ENCODE measurements at regions not wholly inside any gene's neighbourhood (a gene's known extent, or its start where the extent isn't known, plus 50 kb on each side); places are given as distances from the start of the nearest gene placed in this dataset.

DNA sequence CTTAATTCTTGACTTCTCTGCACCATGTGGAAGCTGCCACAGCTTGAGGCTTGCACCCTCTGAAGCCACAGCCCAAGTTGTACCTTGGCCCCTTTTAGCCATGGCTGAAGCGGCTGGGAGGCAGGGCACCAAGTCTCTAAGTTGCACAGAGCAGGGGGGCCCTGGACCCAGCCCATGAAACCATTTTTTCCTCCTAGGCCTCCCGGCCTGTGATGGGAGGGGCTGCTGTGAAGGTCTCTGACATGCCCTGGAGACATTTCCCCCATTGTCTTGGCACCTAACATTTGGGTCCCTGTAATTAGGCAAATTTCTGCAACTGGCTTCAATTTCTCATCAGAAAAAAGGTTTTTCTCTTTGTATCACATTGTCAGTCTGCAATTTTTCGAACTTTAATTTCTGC is 92.8 kb upstream of the GALNT15 start:
- in situ Hi-C loops (cut with HindIII; ENCODE audit: low pct_unique_long_range_greater_than_20kb, low sequenced_read_pairs) = no loop called here
- DNase-seq (ENCODE audit: low read depth) = no peak

DNA sequence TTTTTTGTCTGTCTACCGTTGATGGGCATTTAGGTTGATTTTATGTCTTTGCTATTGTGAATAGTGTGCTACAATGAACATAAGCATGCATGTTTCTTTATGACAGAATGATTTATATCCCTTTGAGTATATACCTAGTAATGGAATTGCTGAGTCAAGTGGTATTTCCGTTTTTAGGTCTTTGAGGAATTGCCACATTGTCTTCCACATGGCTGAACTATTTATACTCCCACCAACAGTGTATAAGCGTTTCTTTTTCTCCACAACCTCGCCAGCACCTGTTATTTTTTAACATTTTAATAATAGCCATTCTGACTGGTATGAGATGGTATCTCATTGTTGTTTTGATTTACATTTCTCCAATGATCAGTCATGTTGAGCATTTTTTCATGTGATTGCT is 89.6 kb upstream of the GALNT15 start:
- in situ Hi-C loops (cut with HindIII; ENCODE audit: low pct_unique_long_range_greater_than_20kb, low sequenced_read_pairs) = no loop called here
- DNase-seq (ENCODE audit: low read depth) = no peak

DNA sequence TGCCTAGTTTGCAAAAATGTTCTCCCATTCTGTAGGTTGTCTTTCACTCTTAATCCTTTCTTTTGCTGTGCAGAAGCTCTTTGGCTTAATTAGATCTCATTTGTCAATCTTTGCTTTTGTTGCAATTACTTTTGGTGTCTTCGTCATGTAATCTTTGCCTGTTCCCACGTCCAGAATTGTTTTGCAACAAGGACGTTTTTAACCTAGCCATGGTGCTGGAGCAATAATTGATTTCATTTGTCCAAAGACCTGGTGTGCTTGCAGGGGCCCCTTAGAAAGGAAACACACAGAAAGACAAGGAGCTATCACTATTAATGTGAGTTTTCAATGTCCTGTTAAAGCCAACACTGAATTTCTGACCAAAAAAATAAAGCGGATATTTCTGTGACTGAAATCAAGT is 89.1 kb upstream of the GALNT15 start:
- in situ Hi-C loops (cut with HindIII; ENCODE audit: low pct_unique_long_range_greater_than_20kb, low sequenced_read_pairs) = no loop called here
- no peak for DNase-seq (ENCODE audit: low read depth)

DNA sequence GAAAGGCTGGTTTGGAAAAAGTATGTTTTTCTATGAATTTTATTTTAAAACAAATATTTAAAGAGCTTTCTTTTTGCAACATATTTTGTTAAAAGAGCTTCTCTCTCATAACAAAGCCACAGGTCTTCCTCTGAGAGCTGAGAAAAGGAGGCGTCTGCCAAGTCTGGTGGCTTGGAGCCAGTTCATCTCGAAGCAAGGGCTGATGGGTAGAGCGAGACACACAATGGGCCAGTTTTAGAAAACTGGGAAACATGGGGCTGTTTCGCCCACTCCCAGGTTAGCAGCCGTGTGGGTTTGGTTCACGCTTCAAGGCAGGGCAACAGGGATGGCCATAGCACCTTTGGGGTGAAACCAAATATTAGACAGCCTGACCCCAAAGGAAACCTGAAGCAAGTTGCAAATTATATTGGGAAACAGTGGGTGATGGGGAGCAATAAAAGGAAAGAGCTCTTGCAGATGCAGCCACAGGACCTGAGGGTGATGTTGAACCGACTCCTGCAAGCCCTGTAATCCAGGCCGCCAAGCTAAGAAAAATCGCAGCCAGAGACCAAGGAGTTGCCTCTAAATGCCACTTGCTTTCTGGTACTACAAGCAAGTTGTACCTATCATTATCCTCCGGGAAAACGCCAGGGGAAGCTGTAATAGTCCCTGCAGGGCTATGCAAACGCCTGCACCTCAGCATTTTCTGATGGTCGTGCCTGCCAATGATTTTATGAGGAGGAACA is 88.4 kb upstream of the GALNT15 start:
- in situ Hi-C loops (cut with HindIII; ENCODE audit: low pct_unique_long_range_greater_than_20kb, low sequenced_read_pairs) = no loop called here
- no peak for DNase-seq (ENCODE audit: low read depth)

DNA sequence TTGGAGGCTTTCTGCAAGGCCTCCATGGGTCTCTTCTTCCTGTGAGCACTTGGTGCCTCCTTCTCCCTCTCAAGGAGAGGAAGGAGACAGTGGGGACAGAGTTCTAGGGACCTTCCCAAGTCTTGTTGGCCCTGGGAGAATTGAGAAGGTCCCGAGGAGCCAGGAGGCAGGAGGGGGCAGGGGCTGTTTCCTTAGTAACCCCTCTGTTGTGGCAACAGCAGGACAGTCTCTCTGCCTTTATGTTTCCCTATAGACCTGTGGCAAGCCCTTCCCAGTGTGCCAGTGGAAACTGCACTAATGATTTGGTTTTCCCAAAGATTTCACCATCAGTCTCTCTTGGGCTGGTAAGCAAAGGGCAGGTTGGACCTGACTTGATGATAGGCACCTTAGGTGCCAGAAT is 87.8 kb upstream of the GALNT15 start:
- in situ Hi-C loops (cut with HindIII; ENCODE audit: low pct_unique_long_range_greater_than_20kb, low sequenced_read_pairs) = no loop called here
- DNase-seq (ENCODE audit: low read depth) = no peak

DNA sequence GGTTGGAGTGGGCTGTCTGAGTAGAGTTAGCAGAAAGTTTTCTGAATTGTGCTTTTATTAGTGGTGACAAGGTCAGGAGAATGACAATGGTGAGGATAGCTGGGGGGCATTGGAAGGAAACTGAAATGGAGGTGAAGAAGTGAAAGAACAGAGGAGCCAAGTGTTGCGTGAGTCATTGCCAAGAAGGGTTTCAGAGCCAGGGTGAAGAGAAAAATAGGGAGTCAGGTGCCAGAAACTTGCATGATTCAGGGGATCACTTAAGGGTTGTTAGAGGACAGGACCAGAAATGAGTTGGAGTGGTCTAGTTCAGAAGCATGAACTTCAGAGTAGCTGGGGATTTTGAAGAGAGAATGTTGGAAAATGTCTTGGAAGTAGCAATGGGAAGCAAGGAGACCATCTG is 86.0 kb upstream of the GALNT15 start:
- no peak for DNase-seq (ENCODE audit: low read depth)
- in situ Hi-C loops (cut with HindIII; ENCODE audit: low pct_unique_long_range_greater_than_20kb, low sequenced_read_pairs) = no loop called here

DNA sequence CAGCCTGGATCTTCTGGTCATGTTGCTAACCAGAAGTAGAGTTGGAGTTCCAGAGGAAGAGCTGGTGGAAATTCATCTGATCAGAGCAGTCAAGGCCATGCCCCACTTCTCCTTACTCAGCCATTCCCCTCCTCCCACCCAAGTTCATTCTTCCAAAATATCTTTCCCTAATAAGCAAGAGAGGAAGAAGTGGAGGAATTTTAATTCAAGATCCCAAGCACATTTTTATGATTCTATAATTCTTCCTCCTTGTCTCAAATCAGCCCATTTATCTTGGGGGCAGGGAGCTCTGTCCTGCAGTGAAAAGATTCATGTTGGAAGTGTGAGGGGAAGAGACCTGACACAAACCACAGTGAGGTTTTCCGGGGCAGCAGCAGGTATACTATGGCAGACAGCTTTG is 85.0 kb upstream of the GALNT15 start:
- in situ Hi-C loops (cut with HindIII; ENCODE audit: low pct_unique_long_range_greater_than_20kb, low sequenced_read_pairs) = no loop called here
- no peak for DNase-seq (ENCODE audit: low read depth)

DNA sequence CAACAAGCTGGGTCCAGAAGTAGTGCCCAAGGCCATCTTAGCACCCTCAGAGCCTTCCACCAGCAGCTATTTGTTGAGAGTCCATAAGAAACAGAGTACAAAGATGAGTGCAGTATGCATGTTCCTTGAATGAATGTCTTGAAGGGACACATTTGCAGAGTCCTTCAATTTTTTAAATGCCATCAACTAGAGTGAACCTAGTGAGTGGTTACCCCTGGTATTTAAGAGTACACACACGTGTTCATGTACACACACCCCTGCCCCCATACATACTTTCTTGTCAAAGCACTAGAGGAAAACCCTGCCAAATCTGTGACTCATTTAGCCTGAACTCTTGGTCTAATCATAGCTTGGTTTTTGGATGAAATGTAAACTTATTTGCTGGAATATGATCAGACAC is 84.5 kb upstream of the GALNT15 start:
- DNase-seq (ENCODE audit: low read depth) = no peak
- in situ Hi-C loops (cut with HindIII; ENCODE audit: low pct_unique_long_range_greater_than_20kb, low sequenced_read_pairs) = no loop called here

DNA sequence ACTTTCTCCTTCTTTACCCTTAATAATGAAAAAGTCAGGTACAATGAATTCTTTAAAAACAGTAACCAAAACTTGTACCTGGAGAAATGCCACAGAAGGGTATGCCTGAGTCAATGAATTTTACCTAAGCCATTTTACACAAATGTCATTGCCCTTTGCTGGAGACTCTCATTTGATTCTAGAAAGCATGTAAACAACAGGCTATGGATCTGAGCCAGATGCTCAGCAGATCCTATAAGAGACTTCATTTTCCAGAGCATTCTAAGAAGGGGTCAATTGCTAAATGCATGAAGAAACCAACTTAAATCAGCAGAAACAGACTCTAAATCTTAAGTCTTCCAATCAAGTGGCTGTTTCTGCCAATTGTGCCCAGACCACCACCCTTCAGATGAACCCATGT is 83.8 kb upstream of the GALNT15 start:
- in situ Hi-C loops (cut with HindIII; ENCODE audit: low pct_unique_long_range_greater_than_20kb, low sequenced_read_pairs) = no loop called here
- no peak for DNase-seq (ENCODE audit: low read depth)

DNA sequence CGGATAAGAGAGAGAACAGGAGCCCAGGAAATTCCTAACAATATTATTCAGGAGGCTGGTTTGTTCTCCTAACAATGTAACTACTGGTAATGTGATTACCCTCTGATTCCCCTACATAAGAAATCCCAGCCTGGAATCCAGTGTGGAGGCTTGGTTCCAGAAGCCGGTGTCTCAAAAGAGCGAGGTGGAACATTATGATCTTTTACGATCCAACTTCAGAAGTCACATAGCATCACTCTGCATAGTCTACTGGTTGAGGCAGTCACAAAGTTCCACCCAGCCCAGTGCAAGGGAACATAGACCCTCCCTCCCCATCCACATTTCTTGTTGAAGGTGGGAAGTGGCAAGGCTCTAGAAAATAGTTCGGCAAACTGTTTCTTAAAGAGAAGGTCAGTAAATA is 81.6 kb upstream of the GALNT15 start:
- in situ Hi-C loops (cut with HindIII; ENCODE audit: low pct_unique_long_range_greater_than_20kb, low sequenced_read_pairs) = no loop called here
- no peak for DNase-seq (ENCODE audit: low read depth)

DNA sequence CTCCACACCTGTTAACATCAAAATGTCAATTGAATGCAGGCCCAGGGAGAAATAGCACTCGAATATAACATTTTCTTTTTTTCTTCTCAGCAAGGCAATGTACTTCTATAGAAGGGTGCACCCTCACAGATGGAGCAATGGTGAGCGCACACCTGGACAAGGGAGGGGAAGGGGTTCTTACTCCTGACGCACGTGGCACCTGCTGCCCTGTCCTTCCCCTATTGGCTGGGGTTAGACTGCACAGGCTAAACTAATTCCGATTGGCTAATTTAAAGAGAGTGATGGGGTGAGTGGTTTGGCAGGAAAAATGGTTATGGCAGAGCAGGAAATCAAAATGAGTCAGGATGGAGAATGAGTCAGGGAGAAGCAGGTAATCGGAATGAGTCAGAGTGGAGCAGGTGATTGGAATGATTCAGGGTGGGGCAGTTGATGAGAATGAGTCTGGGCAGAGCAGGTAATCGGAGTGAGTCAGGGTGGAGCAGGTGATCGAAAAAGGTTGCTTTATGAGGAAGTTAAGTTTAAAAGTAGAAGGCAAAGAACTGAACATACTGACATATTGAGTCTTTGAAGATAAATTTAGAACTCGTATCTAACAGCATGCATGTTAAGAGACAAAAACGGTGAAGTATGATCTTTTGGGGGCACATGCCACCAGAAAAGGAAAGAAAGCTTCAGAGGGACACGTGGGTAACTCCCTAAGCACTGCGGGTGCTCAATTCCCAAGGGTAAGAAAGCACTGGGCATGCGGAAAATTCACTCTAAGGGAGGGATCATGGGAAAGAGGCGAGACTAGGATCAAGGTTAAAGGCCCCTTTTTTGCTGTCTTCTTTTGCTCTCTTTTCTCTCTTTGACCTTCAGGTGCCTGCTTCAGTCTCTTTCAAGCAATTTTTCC is 72.9 kb upstream of the GALNT15 start:
- in situ Hi-C loops (cut with HindIII; ENCODE audit: low pct_unique_long_range_greater_than_20kb, low sequenced_read_pairs) = no loop called here
- peak; percentile 70 for DNase-seq (ENCODE audit: low read depth)

DNA sequence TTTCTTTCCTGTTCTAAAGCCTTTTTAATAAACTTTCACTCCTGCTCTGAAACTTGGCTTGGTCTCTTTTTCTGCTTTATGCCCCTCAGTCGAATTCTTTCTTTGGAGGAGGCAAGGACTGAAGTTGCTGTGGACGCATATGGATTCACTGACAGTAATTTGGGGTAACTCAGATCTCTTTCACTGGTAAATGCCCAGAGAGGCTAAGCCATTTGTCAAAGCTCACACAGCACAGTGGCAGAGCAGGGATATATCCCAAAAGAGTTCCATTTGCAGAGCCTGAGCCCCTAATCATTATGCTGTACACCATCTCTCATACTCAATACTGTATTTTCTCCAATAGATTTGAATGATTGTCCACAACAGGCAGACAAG is 72.3 kb upstream of the GALNT15 start:
- in situ Hi-C loops (cut with HindIII; ENCODE audit: low pct_unique_long_range_greater_than_20kb, low sequenced_read_pairs) = no loop called here
- DNase-seq (ENCODE audit: low read depth) = no peak

DNA sequence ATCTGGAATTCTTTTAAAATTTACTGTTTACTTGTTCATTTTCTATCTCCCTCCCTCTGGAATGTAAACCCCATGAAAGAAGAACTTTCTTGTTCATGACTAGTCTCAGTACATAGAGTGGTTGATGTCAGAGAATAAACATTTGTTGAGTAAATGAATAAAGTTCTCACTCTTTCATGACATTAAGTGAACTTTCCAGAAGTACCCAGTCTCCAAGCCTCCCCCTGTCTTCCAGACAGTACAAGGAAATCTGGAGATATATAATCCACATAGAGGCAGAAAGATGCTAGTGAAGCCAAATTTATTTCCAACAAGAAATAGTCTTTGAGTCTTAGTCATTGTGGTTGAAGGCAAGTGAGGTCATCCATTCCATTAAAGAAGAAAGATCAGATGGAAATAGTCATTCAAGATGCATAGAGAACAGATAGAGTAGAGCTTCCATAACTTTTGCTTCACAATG is 71.5 kb upstream of the GALNT15 start:
- in situ Hi-C loops (cut with HindIII; ENCODE audit: low pct_unique_long_range_greater_than_20kb, low sequenced_read_pairs) = no loop called here
- DNase-seq (ENCODE audit: low read depth) = peak; percentile 21

DNA sequence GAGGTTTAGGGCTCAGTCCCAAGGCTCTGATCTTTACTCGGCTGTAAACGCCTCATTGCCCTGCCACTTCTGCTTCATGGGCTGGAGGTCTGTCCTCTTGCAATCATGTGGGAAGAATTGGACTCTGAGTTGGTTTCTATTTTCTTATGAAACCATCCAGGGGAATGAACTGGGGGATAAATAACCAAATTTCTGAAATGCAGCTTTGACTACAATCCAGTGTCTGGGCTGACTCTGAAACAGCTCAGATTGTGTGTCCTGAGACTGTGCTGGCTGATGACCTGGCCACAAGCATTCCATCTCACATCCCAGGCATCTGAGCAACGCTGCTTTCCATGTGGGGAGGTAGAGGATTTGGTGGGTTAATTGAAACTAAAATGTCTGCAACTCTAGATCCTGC is 71.0 kb upstream of the GALNT15 start:
- in situ Hi-C loops (cut with HindIII; ENCODE audit: low pct_unique_long_range_greater_than_20kb, low sequenced_read_pairs) = no loop called here
- no peak for DNase-seq (ENCODE audit: low read depth)

DNA sequence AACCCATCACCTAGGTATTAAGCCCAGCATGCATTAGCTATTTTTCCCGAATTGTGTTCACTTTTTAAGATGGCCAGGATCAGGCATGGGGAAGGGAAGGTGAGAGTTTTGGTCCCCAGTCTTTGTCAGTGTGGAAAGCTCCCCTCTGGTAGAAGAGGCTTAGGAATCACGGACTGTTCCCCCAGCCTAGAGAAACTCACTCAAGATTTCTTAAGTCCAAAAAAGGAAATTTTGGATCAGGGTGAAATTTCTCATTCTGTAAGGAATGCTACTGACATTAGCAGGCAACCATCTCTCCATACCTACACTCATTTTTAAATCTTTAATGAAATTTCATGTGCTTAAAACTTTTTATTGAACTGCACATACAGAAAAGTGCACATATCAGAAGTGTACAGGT is 70.3 kb upstream of the GALNT15 start:
- in situ Hi-C loops (cut with HindIII; ENCODE audit: low pct_unique_long_range_greater_than_20kb, low sequenced_read_pairs) = no loop called here
- no peak for DNase-seq (ENCODE audit: low read depth)

DNA sequence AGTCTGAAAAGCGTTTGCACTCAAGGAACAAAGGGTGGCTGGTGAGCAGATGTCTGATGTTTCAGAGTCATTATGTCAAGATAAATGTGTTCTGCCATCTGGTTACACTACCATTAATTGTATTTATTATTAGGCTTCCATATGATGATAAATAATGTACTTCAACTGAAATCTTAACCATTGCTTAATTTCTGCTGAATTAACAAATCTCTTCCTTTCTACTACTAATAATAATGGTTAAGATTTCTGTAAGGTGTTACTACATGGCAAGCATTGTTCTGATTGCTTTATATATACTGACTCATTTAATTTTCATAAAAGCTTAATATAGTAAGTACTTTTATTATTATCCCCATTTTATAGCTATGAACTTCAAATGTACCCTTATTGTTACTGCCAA is 68.4 kb upstream of the GALNT15 start:
- in situ Hi-C loops (cut with HindIII; ENCODE audit: low pct_unique_long_range_greater_than_20kb, low sequenced_read_pairs) = no loop called here
- no peak for DNase-seq (ENCODE audit: low read depth)

DNA sequence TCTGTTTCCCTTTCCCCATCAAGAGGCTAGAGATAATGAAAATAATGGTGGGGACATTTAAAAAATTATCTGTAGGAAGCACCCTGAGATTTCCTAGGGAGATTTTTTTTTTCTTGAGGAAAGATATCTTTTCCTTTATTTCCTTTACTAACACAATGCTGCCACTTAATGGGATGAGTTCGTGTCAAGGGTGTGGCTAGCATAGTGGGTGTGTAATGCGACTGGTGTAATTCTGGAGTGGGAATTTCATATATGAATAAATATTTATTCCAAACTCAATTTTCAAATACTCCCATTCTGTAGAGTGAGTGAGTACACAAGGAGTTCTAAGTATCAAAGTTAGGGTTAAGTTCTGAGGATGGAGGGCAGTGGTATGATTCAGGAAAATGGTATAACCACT is 66.1 kb upstream of the GALNT15 start:
- no peak for DNase-seq (ENCODE audit: low read depth)
- in situ Hi-C loops (cut with HindIII; ENCODE audit: low pct_unique_long_range_greater_than_20kb, low sequenced_read_pairs) = no loop called here

DNA sequence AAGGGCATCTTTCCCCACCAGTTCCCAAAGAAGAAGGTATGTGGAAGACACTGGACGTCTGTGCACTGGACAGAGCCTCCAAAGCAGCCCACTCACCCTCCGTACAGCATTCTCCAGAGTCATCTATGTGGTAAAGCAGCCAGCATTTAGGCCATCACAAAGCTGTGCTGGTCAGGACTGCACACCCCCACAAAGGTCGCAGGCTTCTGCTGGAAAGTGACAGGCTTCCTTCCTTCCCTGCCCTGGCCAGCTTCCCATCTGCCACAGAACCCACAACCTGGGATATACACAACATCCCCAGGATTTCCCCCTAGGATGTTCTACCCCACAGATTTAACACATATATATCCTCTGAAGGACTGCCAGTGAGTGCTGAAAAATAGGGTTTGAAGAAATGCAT is 64.6 kb upstream of the GALNT15 start:
- in situ Hi-C loops (cut with HindIII; ENCODE audit: low pct_unique_long_range_greater_than_20kb, low sequenced_read_pairs) = no loop called here
- no peak for DNase-seq (ENCODE audit: low read depth)

DNA sequence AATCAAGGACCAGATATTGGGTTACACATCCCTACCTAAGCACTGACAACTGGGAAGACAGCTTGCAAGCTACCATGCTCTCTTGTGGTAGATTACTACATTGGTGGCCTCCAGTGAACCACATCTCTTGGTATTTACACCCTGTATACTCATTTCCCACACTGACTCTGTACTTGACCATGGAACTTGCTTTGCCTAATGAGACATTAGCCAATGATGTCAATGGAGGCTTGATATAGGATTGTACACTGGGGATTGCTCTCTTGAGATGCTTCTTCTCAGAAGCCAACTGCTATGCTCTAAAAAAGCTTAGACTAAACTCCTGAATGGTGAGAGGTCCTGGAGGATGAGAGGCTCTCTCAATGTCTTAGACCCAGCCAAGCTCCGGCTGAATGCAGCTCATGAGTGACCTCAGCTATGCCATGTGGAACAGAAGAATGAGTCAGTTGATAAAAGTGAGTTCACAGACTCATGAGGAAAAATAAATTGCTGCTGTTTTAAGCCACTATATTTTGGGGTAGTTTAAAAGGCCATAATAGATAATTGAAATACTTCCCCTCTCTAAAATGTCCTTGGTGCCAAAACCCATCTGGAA is 61.5 kb upstream of the GALNT15 start:
- in situ Hi-C loops (cut with HindIII; ENCODE audit: low pct_unique_long_range_greater_than_20kb, low sequenced_read_pairs) = no loop called here
- DNase-seq (ENCODE audit: low read depth) = no peak
